Keratinocyte (primary cell): ENCODE measurements at regions not wholly inside any gene's neighbourhood (a gene's known extent, or its start where the extent isn't known, plus 50 kb on each side); places are given as distances from the start of the nearest gene placed in this dataset.

ENCODE experiments used
- DNase-seq: peaks from one replicate; pipeline ENCODE4 v3.0.0-alpha.2; 2011; ENCODE audit warnings: low read depth, missing footprints, low spot score
- FAIRE-seq: peaks from 2 replicates; lab custom pipeline; 2011; peaks lifted over from hg19 to GRCh38; lab: Jason Lieb, UNC
- H2AFZ ChIP-seq: 2 replicates; pipeline ENCODE4 v1.6.0; 2012; ENCODE audit warnings: low read length, control low read depth, inconsistent platforms; ENCODE audit not compliant: control insufficient read depth
- H3K27ac ChIP-seq: 2 replicates; pipeline ENCODE4 v1.5.1; 2011; ENCODE audit warnings: low read length; ENCODE audit not compliant: control insufficient read depth, insufficient read depth
- H3K27me3 ChIP-seq: 3 replicates; pipeline ENCODE4 v1.6.0; 2011; ENCODE audit warnings: low read length; ENCODE audit not compliant: control insufficient read depth, insufficient read depth; ENCODE audit errors: extremely low read depth
- H3K36me3 ChIP-seq, 2 experiments: 2 replicates in 1 of 2; 3 replicates in 1 of 2; pipeline ENCODE4 v1.5.1; 2011; ENCODE audit warnings: low read length in 2 of 2, mild to moderate bottlenecking in 1 of 2; ENCODE audit not compliant: control insufficient read depth in 2 of 2, insufficient read depth in 2 of 2; ENCODE audit errors: extremely low read depth in 1 of 2
- H3K4me1 ChIP-seq: 3 replicates; pipeline ENCODE4 v1.5.1; 2011; ENCODE audit warnings: low read length; ENCODE audit not compliant: control insufficient read depth, insufficient read depth; ENCODE audit errors: extremely low read depth
- H3K4me2 ChIP-seq: 3 replicates; pipeline ENCODE4 v1.6.0; 2011; ENCODE audit warnings: low read depth, low read length; ENCODE audit not compliant: control insufficient read depth, insufficient read depth; ENCODE audit errors: extremely low read depth
- H3K4me3 ChIP-seq, 3 experiments: fragments of 200-600 bp in 1 of 3; sonication (generic) in 1 of 3; 2 replicates in 2 of 3; 3 replicates in 1 of 3; pipeline ENCODE4 v1.5.1; 2011 to 2016; ENCODE audit warnings: low read length in 3 of 3, mild to moderate bottlenecking in 3 of 3, control low read depth in 2 of 3, inconsistent platforms in 1 of 3, low read depth in 1 of 3, mixed read lengths in 1 of 3, mixed run types in 1 of 3, moderate library complexity in 1 of 3; ENCODE audit not compliant: control insufficient read depth in 2 of 3, insufficient read depth in 2 of 3; ENCODE audit errors: extremely low read depth in 1 of 3
- H3K79me2 ChIP-seq: 2 replicates; pipeline ENCODE4 v1.6.0; 2012; ENCODE audit warnings: low read length; ENCODE audit not compliant: control insufficient read depth, insufficient read depth
- H3K9ac ChIP-seq: 3 replicates; pipeline ENCODE4 v1.6.0; 2011; ENCODE audit warnings: low read length; ENCODE audit not compliant: control insufficient read depth, insufficient read depth; ENCODE audit errors: extremely low read depth
- H3K9me1 ChIP-seq: 3 replicates; pipeline ENCODE4 v1.6.0; 2011; ENCODE audit warnings: low read length; ENCODE audit not compliant: control insufficient read depth, insufficient read depth; ENCODE audit errors: extremely low read depth
- H3K9me3 ChIP-seq: 2 replicates; pipeline ENCODE4 v1.5.1; 2012; ENCODE audit warnings: low read depth, low read length; ENCODE audit not compliant: control insufficient read depth
- H4K20me1 ChIP-seq: 3 replicates; pipeline ENCODE4 v1.6.0; 2011; ENCODE audit warnings: low read length; ENCODE audit not compliant: control insufficient read depth, insufficient read depth; ENCODE audit errors: extremely low read depth
- EZH2 ChIP-seq: IDR thresholded peaks from one replicate; pipeline ENCODE4 v1.6.1; 2012; ENCODE audit warnings: inconsistent platforms, mild to moderate bottlenecking, low read length, moderate library complexity
- dilution Hi-C: fragments of 300-500 bp; cut with MboI; formaldehyde crosslinking; loops from one replicate; pipeline ENCODE4 v1.7.0; 2020; ENCODE audit warnings: low sequenced_read_pairs; ENCODE audit not compliant: extremely low pct_ligation_motif_present
- TF ChIP-seq, protein P1 (sequence below), 3 experiments: IDR thresholded peaks in 1 of 3; conservative IDR thresholded peaks in 1 of 3; optimal IDR thresholded peaks in 1 of 3; 2 replicates in 2 of 3; 3 replicates in 1 of 3; pipeline versions ENCODE3 to v1.5.1; 2011; ENCODE audit warnings: low read length in 3 of 3, mild to moderate bottlenecking in 3 of 3, moderate library complexity in 2 of 3, control low read depth in 1 of 3, inconsistent platforms in 1 of 3; ENCODE audit not compliant: insufficient read depth in 2 of 3; ENCODE audit errors: extremely low read depth in 1 of 3

DNA sequence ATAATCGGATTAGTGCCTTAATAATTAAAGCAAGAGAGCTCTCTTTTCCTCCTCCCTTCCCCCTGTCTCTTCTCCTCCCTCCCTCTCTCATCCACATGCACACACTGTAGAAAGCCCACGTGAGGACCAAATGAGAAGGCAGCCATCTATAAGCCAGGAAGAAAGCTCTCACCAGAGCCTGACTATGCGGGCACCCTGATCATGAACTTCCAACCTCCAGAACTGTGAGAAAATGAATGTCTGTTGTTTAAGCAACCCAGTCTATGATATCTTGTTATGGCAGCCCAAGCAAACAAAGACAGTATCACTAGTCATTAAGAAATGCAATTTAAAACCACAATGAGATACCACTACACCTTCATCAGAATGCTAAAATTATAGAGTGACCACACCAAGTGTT, 220.3 kb downstream of the EN1 start:
- Histone ChIP-seq H3K4me3 (no peak overlapping the region), H3K9ac (no peak overlapping the region), H2AFZ (no peak overlapping the region), H3K4me2 (no peak overlapping the region), H3K79me2 (no peaks in the 10 kb centered on the region), H3K9me1 (no peaks in the 10 kb centered on the region), H3K27ac (no peak overlapping the region), H4K20me1 (no peaks in the 10 kb centered on the region), H3K27me3 (no peaks in the 10 kb centered on the region), H3K36me3 (no peaks in the 10 kb centered on the region), H3K4me1 (no peaks in the 10 kb centered on the region), H3K9me3 (no peaks in the 10 kb centered on the region)
- FAIRE-seq (no peak), DNase-seq (no peak)
- TF ChIP-seq, protein P1, sequence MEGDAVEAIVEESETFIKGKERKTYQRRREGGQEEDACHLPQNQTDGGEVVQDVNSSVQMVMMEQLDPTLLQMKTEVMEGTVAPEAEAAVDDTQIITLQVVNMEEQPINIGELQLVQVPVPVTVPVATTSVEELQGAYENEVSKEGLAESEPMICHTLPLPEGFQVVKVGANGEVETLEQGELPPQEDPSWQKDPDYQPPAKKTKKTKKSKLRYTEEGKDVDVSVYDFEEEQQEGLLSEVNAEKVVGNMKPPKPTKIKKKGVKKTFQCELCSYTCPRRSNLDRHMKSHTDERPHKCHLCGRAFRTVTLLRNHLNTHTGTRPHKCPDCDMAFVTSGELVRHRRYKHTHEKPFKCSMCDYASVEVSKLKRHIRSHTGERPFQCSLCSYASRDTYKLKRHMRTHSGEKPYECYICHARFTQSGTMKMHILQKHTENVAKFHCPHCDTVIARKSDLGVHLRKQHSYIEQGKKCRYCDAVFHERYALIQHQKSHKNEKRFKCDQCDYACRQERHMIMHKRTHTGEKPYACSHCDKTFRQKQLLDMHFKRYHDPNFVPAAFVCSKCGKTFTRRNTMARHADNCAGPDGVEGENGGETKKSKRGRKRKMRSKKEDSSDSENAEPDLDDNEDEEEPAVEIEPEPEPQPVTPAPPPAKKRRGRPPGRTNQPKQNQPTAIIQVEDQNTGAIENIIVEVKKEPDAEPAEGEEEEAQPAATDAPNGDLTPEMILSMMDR (optimal IDR thresholded peaks at IDR 0.05 in 1 of 3, IDR thresholded peaks at IDR 0.05 in 1 of 3, conservative IDR thresholded peaks at IDR 0.05 in 1 of 3; ENCODE audit: extremely low read depth in 1 of 3, insufficient read depth in 2 of 3, low read length in 3 of 3), result no peak
- no peak for TF ChIP-seq EZH2
- dilution Hi-C loops, result no loop called here

DNA sequence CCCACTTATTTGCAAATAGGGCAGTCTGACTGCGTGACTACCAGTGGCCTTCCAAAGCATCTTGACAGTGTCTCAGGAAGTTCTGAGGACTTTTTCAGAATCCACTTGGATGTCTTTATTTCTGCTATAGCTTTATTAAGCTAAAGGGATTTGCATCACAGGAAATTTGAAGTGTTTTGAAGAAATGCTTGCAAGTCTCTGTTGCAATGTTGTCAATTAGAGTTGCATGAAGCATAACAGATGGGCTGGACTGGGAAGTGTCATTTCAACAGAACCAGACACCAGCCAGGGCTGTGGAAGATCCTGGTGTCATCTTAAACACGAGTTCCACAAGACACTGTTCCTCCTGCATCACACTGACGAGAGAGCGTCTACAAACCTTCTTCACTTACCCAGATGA, 224.5 kb downstream of the EN1 start:
- H2AFZ ChIP-seq, result no peak overlapping the region
- H3K27ac ChIP-seq, result no peak overlapping the region
- FAIRE-seq (no peak), DNase-seq (no peak)
- dilution Hi-C loops, result no loop called here
- H3K4me2 ChIP-seq, result no peak overlapping the region
- H3K79me2 ChIP-seq, result no peaks in the 10 kb centered on the region
- H3K9ac ChIP-seq, result no peak overlapping the region
- H4K20me1 ChIP-seq, result no peaks in the 10 kb centered on the region
- H3K27me3 ChIP-seq, result no peaks in the 10 kb centered on the region
- H3K4me3 ChIP-seq, result no peak overlapping the region
- no peaks in the 10 kb centered on the region for H3K9me3 ChIP-seq
- H3K36me3 ChIP-seq, result no peaks in the 10 kb centered on the region
- no peaks in the 10 kb centered on the region for H3K9me1 ChIP-seq
- TF ChIP-seq, protein P1 (optimal IDR thresholded peaks at IDR 0.05 in 1 of 3, IDR thresholded peaks at IDR 0.05 in 1 of 3, conservative IDR thresholded peaks at IDR 0.05 in 1 of 3; ENCODE audit: extremely low read depth in 1 of 3, insufficient read depth in 2 of 3, low read length in 3 of 3), result no peak
- no peak for TF ChIP-seq EZH2
- H3K4me1 ChIP-seq, result no peaks in the 10 kb centered on the region
